IMR-90 (cell line): ENCODE measurements at regions not wholly inside any gene's neighbourhood (a gene's known extent, or its start where the extent isn't known, plus 50 kb on each side); places are given as distances from the start of the nearest gene placed in this dataset.
"Not testable (repeated sequence)": the region's sequence is repeated elsewhere in the genome, so short reads cannot be mapped to it uniquely, and the experiment has no call there.

Source experiments
- ATAC-seq: fragments of 200-7000 bp; cut with Tn5 transposase; 2 replicates; pipeline ENCODE4 v1.9.1; 2020; ENCODE audit warnings: low read depth, mild to moderate bottlenecking, moderate library complexity
- BruUV-seq: library from RNA; stranded (reverse); fragments of 400-500 nt; replicated peaks from 2 replicates; lab custom pipeline; 2021; lab: Mats Ljungman, UMichigan
- CTCF ChIA-PET: fragments of 300-600 bp; formaldehyde crosslinking; extraction: SDS; loops from one replicate; lab custom pipeline; 2021; ENCODE audit warnings: antibody characterized with exemption; lab: Yijun Ruan, JAX
- POLR2A ChIA-PET: fragments of 300-600 bp; sonication (Branson Sonifier 250); formaldehyde crosslinking; loops from one replicate; lab custom pipeline; 2022; ENCODE audit warnings: antibody characterized with exemption; ENCODE audit not compliant: unreplicated experiment; lab: Charles Lee
- DNase-seq: peaks from one replicate; pipeline ENCODE4 v3.0.0; 2013
- H2AFZ ChIP-seq: replicated peaks from 2 replicates; pipeline ENCODE3; 2013; ENCODE audit warnings: low read length, mild to moderate bottlenecking; ENCODE audit not compliant: poor library complexity
- H2AK5ac ChIP-seq: 2 replicates; pipeline ENCODE4 v1.6.1; 2013; ENCODE audit warnings: low read depth, low read length, inconsistent platforms
- H2AK9ac ChIP-seq: replicated peaks from 2 replicates; pipeline ENCODE3; 2013; ENCODE audit warnings: mild to moderate bottlenecking, low read depth, low read length, moderate library complexity; ENCODE audit not compliant: poor library complexity
- H2BK120ac ChIP-seq: 2 replicates; pipeline ENCODE4 v1.6.1; 2013; ENCODE audit warnings: low read depth, low read length, inconsistent platforms
- H2BK15ac ChIP-seq: 3 replicates; pipeline ENCODE4 v1.6.1; 2013; ENCODE audit warnings: low read depth, low read length, inconsistent platforms
- H2BK20ac ChIP-seq: 2 replicates; pipeline ENCODE4 v1.6.1; 2013; ENCODE audit warnings: low read depth, mild to moderate bottlenecking, inconsistent platforms, low read length, moderate library complexity
- H2BK5ac ChIP-seq: 2 replicates; pipeline ENCODE4 v1.6.1; 2013; ENCODE audit warnings: mild to moderate bottlenecking, low read depth, low read length, inconsistent platforms; ENCODE audit not compliant: poor library complexity, severe bottlenecking
- H3K14ac ChIP-seq: replicated peaks from 2 replicates; pipeline ENCODE4 v1.6.1; 2013; ENCODE audit warnings: low read depth, low read length, inconsistent platforms
- H3K18ac ChIP-seq: 2 replicates; pipeline ENCODE4 v1.6.1; 2013; ENCODE audit warnings: low read depth, low read length, control low read depth
- H3K23ac ChIP-seq: 2 replicates; pipeline ENCODE4 v1.6.1; 2013; ENCODE audit warnings: low read depth, low read length, inconsistent platforms
- H3K27ac ChIP-seq: 2 replicates; pipeline ENCODE4 v1.5.1; 2013; ENCODE audit warnings: mild to moderate bottlenecking, control low read depth, low read length; ENCODE audit not compliant: insufficient read depth
- H3K27me3 ChIP-seq: 2 replicates; pipeline ENCODE4 v1.6.1; 2013; ENCODE audit warnings: low read length; ENCODE audit not compliant: control insufficient read depth, insufficient read depth
- H3K36me3 ChIP-seq: 2 replicates; pipeline ENCODE4 v1.6.1; 2013; ENCODE audit warnings: low read length, mixed read lengths; ENCODE audit not compliant: control insufficient read depth, insufficient read depth
- H3K4ac ChIP-seq: 2 replicates; pipeline ENCODE4 v1.6.1; 2013; ENCODE audit warnings: low read depth, low read length, inconsistent platforms
- H3K4me1 ChIP-seq: 2 replicates; pipeline ENCODE4 v1.6.1; 2013; ENCODE audit warnings: low read length, mixed read lengths; ENCODE audit not compliant: control insufficient read depth, insufficient read depth
- H3K4me2 ChIP-seq: 2 replicates; pipeline ENCODE4 v1.6.1; 2013; ENCODE audit warnings: low read depth, mild to moderate bottlenecking, control low read depth, low read length, moderate library complexity
- H3K4me3 ChIP-seq: 2 replicates; pipeline ENCODE4 v1.5.1; 2013; ENCODE audit warnings: low read depth, mild to moderate bottlenecking, control low read depth, low read length, moderate library complexity; ENCODE audit not compliant: insufficient read depth
- H3K56ac ChIP-seq: 2 replicates; pipeline ENCODE4 v1.6.1; 2013; ENCODE audit warnings: low read length, inconsistent platforms; ENCODE audit not compliant: insufficient read depth; ENCODE audit errors: extremely low read depth
- H3K79me1 ChIP-seq, 2 experiments: 2 replicates each; pipeline ENCODE4 v1.6.1; 2013; ENCODE audit warnings: low read length in 2 of 2, inconsistent platforms in 1 of 2, low read depth in 1 of 2
- H3K9ac ChIP-seq: 2 replicates; pipeline ENCODE4 v1.6.1; 2013; ENCODE audit warnings: low read depth, low read length, control low read depth
- H3K9me1 ChIP-seq: 2 replicates; pipeline ENCODE4 v1.6.1; 2013; ENCODE audit warnings: low read length, inconsistent platforms; ENCODE audit not compliant: insufficient read depth
- H3K9me3 ChIP-seq: 2 replicates; pipeline ENCODE4 v1.6.1; 2013; ENCODE audit warnings: low read length; ENCODE audit not compliant: control insufficient read depth, insufficient read depth
- H4K20me1 ChIP-seq: 2 replicates; pipeline ENCODE4 v1.6.1; 2013; ENCODE audit warnings: low read length, inconsistent platforms; ENCODE audit not compliant: insufficient read depth
- H4K5ac ChIP-seq: 2 replicates; pipeline ENCODE4 v1.6.1; 2013; ENCODE audit warnings: mild to moderate bottlenecking, low read depth, low read length, control low read depth
- H4K8ac ChIP-seq, 2 experiments: 2 replicates each; pipeline ENCODE4 v1.6.1; 2013; ENCODE audit warnings: low read depth in 2 of 2, low read length in 2 of 2, control low read depth in 1 of 2, inconsistent platforms in 1 of 2
- H4K91ac ChIP-seq: 2 replicates; pipeline ENCODE4 v1.6.1; 2013; ENCODE audit warnings: low read depth, low read length, inconsistent platforms; ENCODE audit not compliant: insufficient read depth
- WGBS, 2 experiments: methylation state at CpG; one replicate each; pipeline versions ENCODE4 v1.1.5 to v1.1.7; 2013; ENCODE audit warnings: missing lambda C conversion rate in 2 of 2; ENCODE audit not compliant: insufficient read length in 1 of 2; ENCODE audit errors: extremely low coverage in 2 of 2; 5-methylcytosine and 5-hydroxymethylcytosine counted together
- dilution Hi-C: fragments of 300-500 bp; cut with HindIII; formaldehyde crosslinking; loops from one replicate; pipeline ENCODE4 v1.14.3; 2018; ENCODE audit warnings: low sequenced_read_pairs; ENCODE audit not compliant: unreplicated experiment
- in situ Hi-C: fragments of 300-500 bp; cut with MboI; formaldehyde crosslinking; loops from 3 replicates; pipeline ENCODE4 v1.14.3; 2019; ENCODE audit warnings: low sequenced_read_pairs, inconsistent platforms, mixed read lengths
- intact Hi-C: fragments of 100-400 bp; cut with micrococcal nuclease; formaldehyde crosslinking; loops from 2 replicates; pipeline ENCODE4 v1.10.0; 2022

DNA sequence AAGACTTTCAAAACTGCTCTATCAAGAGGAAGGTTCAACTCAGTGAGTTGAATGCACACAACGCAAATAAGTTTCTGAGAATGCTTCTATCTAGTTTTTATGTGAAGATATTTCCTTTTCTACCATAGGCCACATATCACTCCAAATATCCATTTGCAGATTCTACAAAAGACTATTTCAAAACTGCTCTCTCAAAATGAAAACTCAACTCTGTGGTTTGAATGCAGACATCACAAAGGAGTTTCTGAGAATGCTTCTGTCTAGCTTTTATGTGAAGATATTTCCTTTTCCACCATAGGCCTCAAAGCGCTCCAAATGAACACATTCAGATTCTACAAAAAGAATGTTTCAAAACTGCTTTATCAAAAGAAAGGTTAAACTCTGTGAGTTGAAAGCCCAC, 1093.1 kb upstream of the DEFB115 start:
- H2AK9ac ChIP-seq, H3K79me1 ChIP-seq, H3K23ac ChIP-seq, H2AK5ac ChIP-seq, H3K4me3 ChIP-seq, BruUV-seq, H4K91ac ChIP-seq, H2BK5ac ChIP-seq, H3K4me1 ChIP-seq, H4K20me1 ChIP-seq, DNase-seq, in situ Hi-C loops, CTCF ChIA-PET, H3K4ac ChIP-seq, dilution Hi-C loops, H3K27ac ChIP-seq, H3K4me2 ChIP-seq, H3K9ac ChIP-seq, H3K27me3 ChIP-seq, POLR2A ChIA-PET, H4K5ac ChIP-seq, H2BK15ac ChIP-seq, H2AFZ ChIP-seq, ATAC-seq, H2BK20ac ChIP-seq, H3K18ac ChIP-seq, H3K36me3 ChIP-seq, intact Hi-C loops, H4K8ac ChIP-seq, H3K9me1 ChIP-seq, H3K56ac ChIP-seq, H2BK120ac ChIP-seq, H3K14ac ChIP-seq: not testable (repeated sequence)
- peaks cover 17% of the 10 kb centered on the region; the same call in 1 of the 2 replicates for H3K9me3 ChIP-seq
- no CpG with 5 or more reads among the region's 2 CpGs for WGBS, 2 experiments
